Body of pancreas (tissue), 4 donors: ENCODE measurements at regions not wholly inside any gene's neighbourhood (a gene's known extent, or its start where the extent isn't known, plus 50 kb on each side); places are given as distances from the start of the nearest gene placed in this dataset.

Experiments
- CTCF ChIP-seq, 7 experiments: fragments of 450-650 bp in 4 of 7; fragments of 200-600 bp in 3 of 7; sonication (generic) in 3 of 7; IDR thresholded peaks; one replicate each; pipeline ENCODE4 v1.5.1; 2016 to 2019; ENCODE audit warnings: antibody characterized with exemption in 7 of 7
- POLR2A ChIP-seq, 3 donors: fragments of 450-650 bp; IDR thresholded peaks; one replicate each; pipeline ENCODE4 v1.6.1; 2016; ENCODE audit warnings: antibody characterized with exemption in 3 of 3, mild to moderate bottlenecking in 2 of 3

DNA sequence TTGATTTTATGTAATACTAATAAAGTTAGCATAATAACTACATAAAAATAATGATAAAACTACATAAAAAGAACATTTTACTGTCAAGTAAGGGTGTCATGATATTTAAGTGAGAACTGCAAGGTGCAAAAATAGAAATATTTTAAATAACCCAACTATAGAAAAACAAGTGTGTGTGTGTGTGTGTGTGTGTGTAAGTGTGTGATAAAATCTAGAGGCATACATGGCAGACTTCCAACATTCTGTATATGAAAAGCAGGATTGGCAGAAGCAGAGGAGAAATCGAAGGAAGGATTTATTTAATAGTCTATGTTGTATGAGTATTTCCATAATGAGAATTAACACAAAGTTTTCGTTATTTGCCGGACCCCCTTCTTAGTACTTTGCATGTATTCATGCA, 334.1 kb downstream of the KCNJ2 start:
- TF ChIP-seq CTCF (IDR thresholded peaks at IDR 0.05): no peak
- no peak for TF ChIP-seq POLR2A (IDR thresholded peaks at IDR 0.05)
